ENCODE measurements at regions not wholly inside any gene's neighbourhood (a gene's known extent, or its start where the extent isn't known, plus 50 kb on each side); places are given as distances from the start of the nearest gene placed in this dataset.

GRCh38 chr2:176534798-176535466 is 265.7 kb downstream of the MTX2 start:
- TF ChIP-seq REST (IDR thresholded peaks at IDR 0.05; ENCODE audit: insufficient read depth in 1 of 2, low read depth in 2 of 2, low read length in 1 of 2) (no peak), CTCF (IDR thresholded peaks at IDR 0.05) (no peak), SIN3A (IDR thresholded peaks at IDR 0.05; ENCODE audit: borderline replicate concordance, insufficient read depth, low read depth, low read length) (no peak)
